GM23248 (cell line): ENCODE measurements at regions not wholly inside any gene's neighbourhood (a gene's known extent, or its start where the extent isn't known, plus 50 kb on each side); places are given as distances from the start of the nearest gene placed in this dataset.

Experiments
- DNase-seq: peaks from one replicate; pipeline ENCODE4 v3.0.0-alpha.2; 2015
- H2AFZ ChIP-seq: fragments of 200-600 bp; sonication (generic); 2 replicates; pipeline ENCODE4 v1.6.1; 2016; ENCODE audit warnings: antibody characterized with exemption
- H3F3A ChIP-seq: fragments of 200-600 bp; sonication (generic); 2 replicates; pipeline ENCODE4 v1.6.1; 2016; ENCODE audit warnings: mild to moderate bottlenecking, antibody characterized with exemption, mixed run types; ENCODE audit not compliant: insufficient read depth
- H3K27ac ChIP-seq: fragments of 200-600 bp; sonication (generic); 2 replicates; pipeline ENCODE4 v1.5.1; 2016; ENCODE audit warnings: mild to moderate bottlenecking
- H3K27me3 ChIP-seq: fragments of 200-600 bp; sonication (generic); replicated peaks from 2 replicates; pipeline ENCODE4 v1.6.1; 2016; ENCODE audit warnings: mild to moderate bottlenecking; ENCODE audit not compliant: insufficient read depth
- H3K36me3 ChIP-seq: fragments of 200-600 bp; sonication (generic); 2 replicates; pipeline ENCODE4 v1.6.1; 2016; ENCODE audit warnings: low read depth, mild to moderate bottlenecking
- H3K4me1 ChIP-seq: fragments of 200-600 bp; sonication (generic); 2 replicates; pipeline ENCODE4 v1.6.1; 2016; ENCODE audit warnings: mild to moderate bottlenecking; ENCODE audit not compliant: insufficient read depth
- H3K4me2 ChIP-seq: fragments of 200-600 bp; sonication (generic); one replicate; pipeline ENCODE4 v1.6.1; 2016; ENCODE audit warnings: mild to moderate bottlenecking; ENCODE audit not compliant: unreplicated experiment
- H3K4me3 ChIP-seq: fragments of 200-600 bp; sonication (generic); 2 replicates; pipeline ENCODE4 v1.5.1; 2016; ENCODE audit warnings: mild to moderate bottlenecking
- H3K79me2 ChIP-seq: fragments of 200-600 bp; sonication (generic); 2 replicates; pipeline ENCODE4 v1.6.1; 2016; ENCODE audit warnings: mild to moderate bottlenecking; ENCODE audit not compliant: insufficient read depth
- H3K9ac ChIP-seq: fragments of 200-600 bp; sonication (generic); 2 replicates; pipeline ENCODE4 v1.6.1; 2016; ENCODE audit warnings: mild to moderate bottlenecking
- H3K9me2 ChIP-seq: fragments of 200-600 bp; sonication (generic); 2 replicates; pipeline ENCODE4 v1.6.1; 2016; ENCODE audit warnings: mixed run types, mild to moderate bottlenecking, moderate library complexity; ENCODE audit not compliant: insufficient read depth
- H3K9me3 ChIP-seq: fragments of 200-600 bp; sonication (generic); one replicate; pipeline ENCODE4 v1.6.1; 2017; ENCODE audit warnings: low read depth
- H4K20me1 ChIP-seq: fragments of 200-600 bp; sonication (generic); 2 replicates; pipeline ENCODE4 v1.6.0; 2016; ENCODE audit not compliant: insufficient read depth
- EZH2 ChIP-seq: fragments of 200-600 bp; sonication (generic); IDR thresholded peaks from 2 replicates; pipeline ENCODE4 v1.6.1; 2018; ENCODE audit warnings: antibody characterized with exemption, mild to moderate bottlenecking; ENCODE audit not compliant: insufficient read depth, poor library complexity, severe bottlenecking
- EZH2phosphoT487 ChIP-seq: fragments of 200-600 bp; sonication (generic); IDR thresholded peaks from 2 replicates; pipeline ENCODE4 v1.6.1; 2018; ENCODE audit warnings: antibody characterized with exemption, moderate library complexity, mild to moderate bottlenecking, low read depth; ENCODE audit not compliant: insufficient read depth
- WGBS, 2 experiments: methylation state at CpG; one replicate each; pipeline ENCODE4 v1.1.6; 2015 to 2017; ENCODE audit warnings: low lambda C conversion rate in 2 of 2, low coverage in 1 of 2; ENCODE audit errors: missing lambda C conversion rate in 2 of 2; 5-methylcytosine and 5-hydroxymethylcytosine counted together
- in situ Hi-C: fragments of 300-500 bp; cut with MboI; formaldehyde crosslinking; loops from 2 replicates; pipeline ENCODE4 v1.15.0; 2020

- no peaks in the 10 kb centered on the region for H3K9me3 ChIP-seq
- no peaks in the 10 kb centered on the region for H4K20me1 ChIP-seq
- H3K4me1 ChIP-seq = no peaks in the 10 kb centered on the region
- WGBS, 2 experiments = 0 to 6% methylated on average over 1 of the region's 1 CpG
- no peaks in the 10 kb centered on the region for H3F3A ChIP-seq
- H3K4me2 ChIP-seq = no peak overlapping the region
- in situ Hi-C loops = no loop called here
- H3K27me3 ChIP-seq = no peaks in the 10 kb centered on the region
- no peak overlapping the region for H2AFZ ChIP-seq
- H3K4me3 ChIP-seq = no peak overlapping the region
- H3K9me2 ChIP-seq = no peaks in the 10 kb centered on the region
- no peak for DNase-seq
- H3K36me3 ChIP-seq = no peaks in the 10 kb centered on the region
- no peak overlapping the region for H3K27ac ChIP-seq
- TF ChIP-seq EZH2 (no peak), EZH2phosphoT487 (no peak)
- no peaks in the 10 kb centered on the region for H3K79me2 ChIP-seq
- no peak overlapping the region for H3K9ac ChIP-seq
Observed at GRCh38 chr3:68163968-68164367, 509.6 kb upstream of the SUCLG2 start.

DNA sequence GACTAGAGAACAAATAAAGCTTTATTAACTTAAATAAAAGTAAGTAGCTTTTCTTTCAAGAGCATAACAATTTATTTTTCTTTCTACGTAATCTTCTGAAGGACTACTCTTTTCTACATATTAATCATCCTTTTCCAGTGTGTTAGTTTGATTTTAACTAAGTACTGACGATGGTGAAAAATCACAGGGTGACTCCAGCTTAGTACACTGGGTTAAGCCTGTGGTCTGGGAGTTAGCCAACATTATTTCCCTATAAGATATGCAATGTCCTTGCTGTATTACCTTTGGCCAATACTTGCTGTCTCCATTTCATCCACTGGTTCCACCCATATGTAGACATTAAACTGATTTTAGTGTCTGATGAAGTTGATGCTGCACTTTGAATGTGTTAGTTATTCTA, 508.6 kb upstream of the SUCLG2 start:
- Histone ChIP-seq H3K79me2 (no peaks in the 10 kb centered on the region), H3K4me1 (no peaks in the 10 kb centered on the region), H3K4me2 (no peak overlapping the region), H3K27me3 (no peaks in the 10 kb centered on the region), H3K4me3 (no peak overlapping the region), H3K36me3 (no peaks in the 10 kb centered on the region), H3K27ac (no peak overlapping the region), H3K9me3 (no peaks in the 10 kb centered on the region), H2AFZ (no peak overlapping the region), H3F3A (no peaks in the 10 kb centered on the region), H3K9ac (no peak overlapping the region), H3K9me2 (no peaks in the 10 kb centered on the region), H4K20me1 (no peaks in the 10 kb centered on the region)
- TF ChIP-seq EZH2phosphoT487 (no peak), EZH2 (no peak)
- WGBS, 2 experiments = 15 to 17% methylated on average over 2 of the region's 2 CpGs
- DNase-seq = no peak
- in situ Hi-C loops = no loop called here

DNA sequence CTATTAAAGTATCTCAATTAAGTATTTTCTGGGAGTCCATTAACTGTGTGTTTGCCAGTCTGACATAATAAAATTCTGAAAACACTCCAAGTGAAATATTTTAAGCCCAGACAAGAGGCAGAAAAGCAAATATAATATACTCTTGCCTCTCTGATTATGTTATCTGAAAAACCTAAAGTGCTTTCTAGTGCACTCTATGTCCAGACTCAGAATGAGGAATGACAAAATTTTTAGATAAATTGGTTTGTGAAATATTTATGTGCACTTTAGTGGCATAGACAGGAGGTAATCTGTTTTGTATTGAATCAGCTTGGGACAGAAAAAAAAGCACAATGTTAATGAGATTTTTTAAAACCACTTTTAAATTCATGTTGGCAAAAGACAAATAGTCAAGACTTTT, 508.2 kb upstream of the SUCLG2 start:
- no peak for TF ChIP-seq EZH2
- no peak for TF ChIP-seq EZH2phosphoT487
- H4K20me1 ChIP-seq = no peaks in the 10 kb centered on the region
- H3K79me2 ChIP-seq = no peaks in the 10 kb centered on the region
- no peak overlapping the region for H2AFZ ChIP-seq
- in situ Hi-C loops = no loop called here
- no peaks in the 10 kb centered on the region for H3K36me3 ChIP-seq
- no peak overlapping the region for H3K9ac ChIP-seq
- no peak overlapping the region for H3K4me3 ChIP-seq
- no peaks in the 10 kb centered on the region for H3K27me3 ChIP-seq
- H3K4me2 ChIP-seq = no peak overlapping the region
- H3K4me1 ChIP-seq = no peaks in the 10 kb centered on the region
- H3K9me3 ChIP-seq = no peaks in the 10 kb centered on the region
- no peak overlapping the region for H3K27ac ChIP-seq
- H3F3A ChIP-seq = no peaks in the 10 kb centered on the region
- no peaks in the 10 kb centered on the region for H3K9me2 ChIP-seq
- no peak for DNase-seq

DNA sequence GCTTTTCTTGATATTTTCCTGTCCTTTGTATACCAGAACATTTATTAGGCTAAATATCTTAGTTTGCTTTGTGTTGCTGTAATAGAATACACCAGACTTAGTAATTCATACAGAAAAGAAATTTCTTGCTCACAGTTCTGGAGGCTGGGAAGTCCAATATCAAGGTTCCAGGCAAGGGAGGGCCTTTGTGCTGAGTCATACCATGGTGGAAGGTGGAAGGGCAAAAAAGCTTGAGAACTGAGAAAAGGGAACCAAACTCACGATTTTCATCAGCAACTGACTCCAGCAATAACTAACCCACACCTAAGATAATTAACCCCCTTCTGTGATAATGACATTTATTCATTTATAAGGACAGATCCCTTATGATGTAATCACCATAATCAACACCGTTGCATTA, 496.9 kb upstream of the SUCLG2 start:
- H3K4me3 ChIP-seq = no peak overlapping the region
- no peak overlapping the region for H3K27ac ChIP-seq
- no peaks in the 10 kb centered on the region for H3K36me3 ChIP-seq
- no peak for TF ChIP-seq EZH2phosphoT487
- no peak for TF ChIP-seq EZH2
- in situ Hi-C loops = no loop called here
- no peak for DNase-seq
- no peak overlapping the region for H2AFZ ChIP-seq
- no peaks in the 10 kb centered on the region for H3K27me3 ChIP-seq
- no peaks in the 10 kb centered on the region for H3K4me1 ChIP-seq
- H3K9me3 ChIP-seq = no peaks in the 10 kb centered on the region
- no peak overlapping the region for H3K9ac ChIP-seq
- no peaks in the 10 kb centered on the region for H3K79me2 ChIP-seq
- 13 to 16% methylated on average over 2 of the region's 2 CpGs for WGBS, 2 experiments
- H4K20me1 ChIP-seq = no peaks in the 10 kb centered on the region
- H3K9me2 ChIP-seq = no peaks in the 10 kb centered on the region
- no peak overlapping the region for H3K4me2 ChIP-seq
- no peaks in the 10 kb centered on the region for H3F3A ChIP-seq

- 6 to 15% methylated on average over 5 of the region's 5 CpGs for WGBS, 2 experiments
Observed at GRCh38 chr3:68148447-68148846, 494.0 kb upstream of the SUCLG2 start.

More at GRCh38 chr3:68148447-68148846, 494.0 kb upstream of the SUCLG2 start:
- H2AFZ ChIP-seq = no peak overlapping the region
- in situ Hi-C loops = no loop called here
- no peak overlapping the region for H3K27ac ChIP-seq
- TF ChIP-seq EZH2 = no peak
- no peak for TF ChIP-seq EZH2phosphoT487
- no peak overlapping the region for H3K9ac ChIP-seq
- no peak for DNase-seq
- no peaks in the 10 kb centered on the region for H3K79me2 ChIP-seq
- no peaks in the 10 kb centered on the region for H3K9me3 ChIP-seq
- H3K4me2 ChIP-seq = no peak overlapping the region
- H3K27me3 ChIP-seq = no peaks in the 10 kb centered on the region
- no peaks in the 10 kb centered on the region for H3K4me1 ChIP-seq
- no peaks in the 10 kb centered on the region for H4K20me1 ChIP-seq
- no peaks in the 10 kb centered on the region for H3K36me3 ChIP-seq
- no peaks in the 10 kb centered on the region for H3F3A ChIP-seq
- no peaks in the 10 kb centered on the region for H3K9me2 ChIP-seq
- no peak overlapping the region for H3K4me3 ChIP-seq
